ENCODE measurements at regions not wholly inside any gene's neighbourhood (a gene's known extent, or its start where the extent isn't known, plus 50 kb on each side); places are given as distances from the start of the nearest gene placed in this dataset.
"Not testable (repeated sequence)": the region's sequence is repeated elsewhere in the genome, so short reads cannot be mapped to it uniquely, and the experiment has no call there.

- Histone ChIP-seq H3K27ac (ENCODE audit: low read depth in 1 of 2, low read length in 1 of 2) (no peak overlapping the region), H3K27me3 (ENCODE audit: control insufficient read depth in 3 of 3, insufficient read depth in 3 of 3, low read length in 2 of 3) (no peaks in the 10 kb centered on the region), H3K9ac (ENCODE audit: insufficient read depth in 1 of 2, low read length in 2 of 2) (no peak overlapping the region), H3K4me3 (no peak overlapping the region), H3K4me1 (ENCODE audit: control insufficient read depth in 5 of 5, insufficient read depth in 5 of 5, low read length in 5 of 5) (peaks cover 0 to 8% (median 4%) of the 10 kb centered on the region in 5 donors), H3K9me3 (ENCODE audit: control insufficient read depth in 4 of 4, insufficient read depth in 3 of 4, low read length in 3 of 4) (no peaks in the 10 kb centered on the region), H3K36me3 (ENCODE audit: control insufficient read depth in 4 of 4, insufficient read depth in 4 of 4, low read length in 4 of 4) (no peaks in the 10 kb centered on the region)
- 81 to 88% methylated on average over 1 of the region's 1 CpG for WGBS, 2 donors
- TF ChIP-seq, protein P1, sequence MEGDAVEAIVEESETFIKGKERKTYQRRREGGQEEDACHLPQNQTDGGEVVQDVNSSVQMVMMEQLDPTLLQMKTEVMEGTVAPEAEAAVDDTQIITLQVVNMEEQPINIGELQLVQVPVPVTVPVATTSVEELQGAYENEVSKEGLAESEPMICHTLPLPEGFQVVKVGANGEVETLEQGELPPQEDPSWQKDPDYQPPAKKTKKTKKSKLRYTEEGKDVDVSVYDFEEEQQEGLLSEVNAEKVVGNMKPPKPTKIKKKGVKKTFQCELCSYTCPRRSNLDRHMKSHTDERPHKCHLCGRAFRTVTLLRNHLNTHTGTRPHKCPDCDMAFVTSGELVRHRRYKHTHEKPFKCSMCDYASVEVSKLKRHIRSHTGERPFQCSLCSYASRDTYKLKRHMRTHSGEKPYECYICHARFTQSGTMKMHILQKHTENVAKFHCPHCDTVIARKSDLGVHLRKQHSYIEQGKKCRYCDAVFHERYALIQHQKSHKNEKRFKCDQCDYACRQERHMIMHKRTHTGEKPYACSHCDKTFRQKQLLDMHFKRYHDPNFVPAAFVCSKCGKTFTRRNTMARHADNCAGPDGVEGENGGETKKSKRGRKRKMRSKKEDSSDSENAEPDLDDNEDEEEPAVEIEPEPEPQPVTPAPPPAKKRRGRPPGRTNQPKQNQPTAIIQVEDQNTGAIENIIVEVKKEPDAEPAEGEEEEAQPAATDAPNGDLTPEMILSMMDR (IDR thresholded peaks at IDR 0.05; ENCODE audit: control extremely low read depth, extremely low read depth), result no peak
- ATAC-seq (ENCODE audit: insufficient read depth, low FRiP score) (no peak), DNase-seq (peak in 1 of 3 donors; percentile 26)
Measured at GRCh38 chr4:127528302-127528701, 104.5 kb upstream of the INTU start.

DNA sequence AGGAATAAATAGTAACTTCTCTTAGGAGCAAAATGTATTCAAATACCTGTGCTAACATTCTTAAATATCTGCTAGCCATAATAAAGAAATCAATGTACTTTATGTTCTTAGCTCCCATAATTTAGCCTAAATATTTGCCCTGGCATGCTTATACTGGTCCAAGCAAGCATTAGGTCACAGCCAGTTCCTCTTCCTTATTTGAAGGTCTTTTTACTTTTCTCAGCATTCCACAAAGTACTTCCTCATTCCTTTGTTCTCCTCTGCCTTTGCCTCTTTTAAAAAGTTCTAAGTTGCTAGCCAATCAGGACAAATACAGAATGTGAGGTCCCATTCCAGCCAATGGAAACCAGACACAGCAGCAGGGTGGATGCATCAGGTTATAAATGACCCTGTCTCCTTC, 102.9 kb upstream of the INTU start:
- H3K27me3 ChIP-seq (ENCODE audit: control insufficient read depth in 3 of 3, insufficient read depth in 3 of 3, low read length in 2 of 3); ATAC-seq (ENCODE audit: insufficient read depth, low FRiP score); H3K9me3 ChIP-seq (ENCODE audit: control insufficient read depth in 4 of 4, insufficient read depth in 3 of 4, low read length in 3 of 4); DNase-seq; H3K9ac ChIP-seq (ENCODE audit: insufficient read depth in 1 of 2, low read length in 2 of 2); H3K4me1 ChIP-seq (ENCODE audit: control insufficient read depth in 5 of 5, insufficient read depth in 5 of 5, low read length in 5 of 5); H3K4me3 ChIP-seq; H3K36me3 ChIP-seq (ENCODE audit: control insufficient read depth in 4 of 4, insufficient read depth in 4 of 4, low read length in 4 of 4); H3K27ac ChIP-seq (ENCODE audit: low read depth in 1 of 2, low read length in 1 of 2): not testable (repeated sequence)

- 49 to 75% methylated on average over 1 of the region's 1 CpG for WGBS, 2 donors
- H3K27ac ChIP-seq (ENCODE audit: low read depth in 1 of 2, low read length in 1 of 2), result peak overlapping the region in 1 of 2 donors; percentile 30
- no peak for ATAC-seq (ENCODE audit: insufficient read depth, low FRiP score)
Measured at GRCh38 chr4:127533028-127533700, 99.6 kb upstream of the INTU start.

GRCh38 chr4:127534041-127534825, 98.5 kb upstream of the INTU start:
- 88 to 89% methylated on average over 4 of the region's 4 CpGs for WGBS, 2 donors
- no peak overlapping the region for H3K4me3 ChIP-seq
- TF ChIP-seq, protein P1 (IDR thresholded peaks at IDR 0.05; ENCODE audit: control extremely low read depth, extremely low read depth), result no peak

More at GRCh38 chr4:127533028-127533700, 99.6 kb upstream of the INTU start:
- Histone ChIP-seq H3K9me3 (ENCODE audit: control insufficient read depth in 4 of 4, insufficient read depth in 3 of 4, low read length in 3 of 4) (no peaks in the 10 kb centered on the region), H3K4me3 (no peak overlapping the region), H3K36me3 (ENCODE audit: control insufficient read depth in 4 of 4, insufficient read depth in 4 of 4, low read length in 4 of 4) (no peaks in the 10 kb centered on the region), H3K4me1 (ENCODE audit: control insufficient read depth in 5 of 5, insufficient read depth in 5 of 5, low read length in 5 of 5) (peaks cover 0 to 14% (median 5%) of the 10 kb centered on the region in 5 donors), H3K27me3 (ENCODE audit: control insufficient read depth in 3 of 3, insufficient read depth in 3 of 3, low read length in 2 of 3) (no peaks in the 10 kb centered on the region), H3K9ac (ENCODE audit: insufficient read depth in 1 of 2, low read length in 2 of 2) (no peak overlapping the region)
- TF ChIP-seq, protein P1 (IDR thresholded peaks at IDR 0.05; ENCODE audit: control extremely low read depth, extremely low read depth), result no peak
- DNase-seq, result peak; percentile 80 to 94 (median 93)

More at GRCh38 chr4:127534041-127534825, 98.5 kb upstream of the INTU start:
- Histone ChIP-seq H3K9me3 (ENCODE audit: control insufficient read depth in 4 of 4, insufficient read depth in 3 of 4, low read length in 3 of 4) (no peaks in the 10 kb centered on the region), H3K9ac (ENCODE audit: insufficient read depth in 1 of 2, low read length in 2 of 2) (no peak overlapping the region), H3K27me3 (ENCODE audit: control insufficient read depth in 3 of 3, insufficient read depth in 3 of 3, low read length in 2 of 3) (no peaks in the 10 kb centered on the region), H3K27ac (ENCODE audit: low read depth in 1 of 2, low read length in 1 of 2) (no peak overlapping the region), H3K4me1 (ENCODE audit: control insufficient read depth in 5 of 5, insufficient read depth in 5 of 5, low read length in 5 of 5) (peaks cover 0 to 14% (median 5%) of the 10 kb centered on the region in 5 donors), H3K36me3 (ENCODE audit: control insufficient read depth in 4 of 4, insufficient read depth in 4 of 4, low read length in 4 of 4) (no peaks in the 10 kb centered on the region)
- DNase-seq, result no peak
- no peak for ATAC-seq (ENCODE audit: insufficient read depth, low FRiP score)

All from lung (tissue), 11 donors.